Smooth muscle cell (in vitro differentiated cells): ENCODE measurements at regions not wholly inside any gene's neighbourhood (a gene's known extent, or its start where the extent isn't known, plus 50 kb on each side); places are given as distances from the start of the nearest gene placed in this dataset.

Experiments
- DNase-seq: peaks from one replicate; lab custom pipeline; 2025; ENCODE audit not compliant: unreplicated experiment; lab: John Stamatoyannopoulos, UW
- H2AFZ ChIP-seq: fragments of 200-600 bp; sonication (generic); 2 replicates; pipeline ENCODE4 v1.6.0; 2016; ENCODE audit warnings: antibody characterized with exemption, low read depth, mild to moderate bottlenecking
- H3F3A ChIP-seq: fragments of 200-600 bp; sonication (generic); 2 replicates; pipeline ENCODE4 v1.6.0; 2017; ENCODE audit warnings: antibody characterized with exemption, low read depth
- H3K27ac ChIP-seq: fragments of 200-600 bp; sonication (generic); 2 replicates; pipeline ENCODE4 v1.5.1; 2016; ENCODE audit warnings: low read depth, mild to moderate bottlenecking
- H3K27me3 ChIP-seq: fragments of 200-600 bp; sonication (generic); 2 replicates; pipeline ENCODE4 v1.6.1; 2016; ENCODE audit warnings: low read depth, mild to moderate bottlenecking
- H3K36me3 ChIP-seq: fragments of 200-600 bp; sonication (generic); 2 replicates; pipeline ENCODE4 v1.5.1; 2016; ENCODE audit warnings: low read depth
- H3K4me1 ChIP-seq: fragments of 200-600 bp; sonication (generic); 2 replicates; pipeline ENCODE4 v1.5.1; 2016; ENCODE audit warnings: low read depth
- H3K4me2 ChIP-seq: fragments of 200-600 bp; sonication (generic); 2 replicates; pipeline ENCODE4 v1.6.0; 2016; ENCODE audit warnings: mild to moderate bottlenecking
- H3K4me3 ChIP-seq: fragments of 200-600 bp; sonication (generic); 2 replicates; pipeline ENCODE4 v1.5.1; 2016; ENCODE audit warnings: mild to moderate bottlenecking
- H3K79me2 ChIP-seq: fragments of 200-600 bp; sonication (generic); 2 replicates; pipeline ENCODE4 v1.6.0; 2016; ENCODE audit warnings: low read depth, mild to moderate bottlenecking
- H3K9ac ChIP-seq: fragments of 200-600 bp; sonication (generic); 2 replicates; pipeline ENCODE4 v1.6.0; 2016; ENCODE audit warnings: low read depth
- H3K9me3 ChIP-seq: fragments of 200-600 bp; sonication (generic); replicated peaks from 2 replicates; pipeline ENCODE4 v1.5.1; 2016; ENCODE audit warnings: low read depth
- H4K20me1 ChIP-seq: fragments of 200-600 bp; sonication (generic); 2 replicates; pipeline ENCODE4 v1.6.0; 2016; ENCODE audit warnings: low read depth
- WGBS: methylation state at CpG from one replicate; pipeline ENCODE4 v1.1.7; 2016; ENCODE audit warnings: low lambda C conversion rate; 5-methylcytosine and 5-hydroxymethylcytosine counted together
- TF ChIP-seq, protein P1 (sequence below): fragments of 200-600 bp; sonication (generic); IDR thresholded peaks from 2 replicates; pipeline ENCODE4 v1.5.1; 2017; ENCODE audit warnings: borderline replicate concordance, mild to moderate bottlenecking, antibody characterized with exemption; ENCODE audit not compliant: insufficient read depth, poor library complexity, severe bottlenecking

DNA sequence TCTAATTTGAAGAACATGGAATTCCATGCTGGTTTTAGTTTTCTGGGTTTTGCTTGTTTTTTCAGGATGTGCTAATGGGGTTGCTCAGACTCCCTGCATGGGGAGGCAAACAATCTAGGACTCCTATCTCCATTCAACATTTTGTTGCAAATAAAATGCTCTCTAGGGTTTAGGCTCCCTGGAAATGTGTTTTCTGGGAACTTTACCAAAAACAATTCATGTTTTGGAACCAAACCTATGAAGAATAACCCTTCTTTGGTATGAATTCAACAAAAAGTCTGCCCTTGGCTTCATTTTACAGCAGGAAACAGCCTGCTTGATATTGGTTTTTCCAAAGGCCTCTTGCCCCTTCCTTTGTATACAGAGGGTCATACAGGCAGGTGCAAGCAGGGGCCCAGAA lies 217.7 kb downstream of the FOXA2 start:
- Histone ChIP-seq H4K20me1 (no peaks in the 10 kb centered on the region), H3K4me3 (no peak overlapping the region), H3K4me1 (no peaks in the 10 kb centered on the region), H3K9me3 (no peaks in the 10 kb centered on the region), H2AFZ (no peak overlapping the region), H3K9ac (no peak overlapping the region), H3K27me3 (peaks cover 29% of the 10 kb centered on the region), H3F3A (no peaks in the 10 kb centered on the region), H3K79me2 (no peaks in the 10 kb centered on the region), H3K36me3 (no peaks in the 10 kb centered on the region), H3K4me2 (no peak overlapping the region), H3K27ac (no peak overlapping the region)
- TF ChIP-seq, protein P1, sequence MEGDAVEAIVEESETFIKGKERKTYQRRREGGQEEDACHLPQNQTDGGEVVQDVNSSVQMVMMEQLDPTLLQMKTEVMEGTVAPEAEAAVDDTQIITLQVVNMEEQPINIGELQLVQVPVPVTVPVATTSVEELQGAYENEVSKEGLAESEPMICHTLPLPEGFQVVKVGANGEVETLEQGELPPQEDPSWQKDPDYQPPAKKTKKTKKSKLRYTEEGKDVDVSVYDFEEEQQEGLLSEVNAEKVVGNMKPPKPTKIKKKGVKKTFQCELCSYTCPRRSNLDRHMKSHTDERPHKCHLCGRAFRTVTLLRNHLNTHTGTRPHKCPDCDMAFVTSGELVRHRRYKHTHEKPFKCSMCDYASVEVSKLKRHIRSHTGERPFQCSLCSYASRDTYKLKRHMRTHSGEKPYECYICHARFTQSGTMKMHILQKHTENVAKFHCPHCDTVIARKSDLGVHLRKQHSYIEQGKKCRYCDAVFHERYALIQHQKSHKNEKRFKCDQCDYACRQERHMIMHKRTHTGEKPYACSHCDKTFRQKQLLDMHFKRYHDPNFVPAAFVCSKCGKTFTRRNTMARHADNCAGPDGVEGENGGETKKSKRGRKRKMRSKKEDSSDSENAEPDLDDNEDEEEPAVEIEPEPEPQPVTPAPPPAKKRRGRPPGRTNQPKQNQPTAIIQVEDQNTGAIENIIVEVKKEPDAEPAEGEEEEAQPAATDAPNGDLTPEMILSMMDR = no peak
- no peak for DNase-seq

DNA sequence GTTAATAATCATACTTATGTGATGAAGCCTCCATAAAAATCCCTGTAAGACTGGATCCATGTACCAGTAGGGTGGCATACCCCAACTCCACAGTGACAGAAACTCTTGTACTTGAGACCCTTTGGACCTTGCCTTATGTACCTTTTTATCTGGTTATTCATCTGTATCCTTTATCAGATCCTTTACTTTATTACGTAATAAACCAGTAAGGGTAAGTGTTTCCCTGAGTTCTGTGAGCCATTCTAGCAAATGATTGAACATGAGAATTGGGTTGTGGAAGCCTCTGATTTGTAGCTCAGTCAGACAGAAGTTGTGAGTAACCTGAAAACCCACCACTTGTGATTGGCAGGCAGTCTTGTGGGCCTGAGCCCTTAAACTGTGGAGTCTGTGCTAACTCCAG lies 229.7 kb downstream of the FOXA2 start:
- Histone ChIP-seq H3K27ac (no peak overlapping the region), H3K4me3 (no peak overlapping the region), H3K9me3 (no peaks in the 10 kb centered on the region), H3K4me2 (no peak overlapping the region), H3K36me3 (no peaks in the 10 kb centered on the region), H3K79me2 (no peaks in the 10 kb centered on the region), H3K4me1 (no peaks in the 10 kb centered on the region), H3F3A (no peaks in the 10 kb centered on the region), H3K27me3 (peaks cover 31% of the 10 kb centered on the region), H4K20me1 (no peaks in the 10 kb centered on the region), H3K9ac (no peak overlapping the region), H2AFZ (no peak overlapping the region)
- WGBS = 100% methylated on average over 1 of the region's 1 CpG
- DNase-seq = no peak
- TF ChIP-seq, protein P1 = no peak

DNA sequence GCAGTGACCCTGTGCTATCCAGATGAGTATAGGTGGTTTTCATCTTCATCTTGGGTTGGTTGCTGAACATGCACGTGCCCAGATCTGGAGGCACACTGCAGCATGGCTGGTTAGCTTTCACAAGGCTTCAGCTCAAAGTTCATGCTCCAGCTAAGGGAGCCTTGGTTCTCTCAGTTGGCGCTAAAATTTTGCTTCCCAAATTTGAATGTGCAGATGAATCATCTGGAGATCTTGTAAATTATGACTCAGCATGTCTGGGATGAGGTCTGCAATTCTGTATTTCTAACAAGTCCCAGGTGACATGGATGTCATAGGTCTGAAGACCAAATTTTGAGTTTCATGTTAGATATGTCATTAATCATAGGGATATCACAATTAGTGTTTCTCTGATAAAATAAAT lies 230.8 kb downstream of the FOXA2 start:
- H2AFZ ChIP-seq = no peak overlapping the region
- H3K4me3 ChIP-seq = no peak overlapping the region
- H3K36me3 ChIP-seq = no peaks in the 10 kb centered on the region
- H3F3A ChIP-seq = no peaks in the 10 kb centered on the region
- H3K79me2 ChIP-seq = no peaks in the 10 kb centered on the region
- no peak for DNase-seq
- H4K20me1 ChIP-seq = no peaks in the 10 kb centered on the region
- no peak overlapping the region for H3K9ac ChIP-seq
- no peaks in the 10 kb centered on the region for H3K4me1 ChIP-seq
- WGBS = 87% methylated on average over 2 of the region's 2 CpGs
- H3K27me3 ChIP-seq = peaks cover 27% of the 10 kb centered on the region
- no peaks in the 10 kb centered on the region for H3K9me3 ChIP-seq
- TF ChIP-seq, protein P1 = no peak
- no peak overlapping the region for H3K4me2 ChIP-seq
- no peak overlapping the region for H3K27ac ChIP-seq

DNA sequence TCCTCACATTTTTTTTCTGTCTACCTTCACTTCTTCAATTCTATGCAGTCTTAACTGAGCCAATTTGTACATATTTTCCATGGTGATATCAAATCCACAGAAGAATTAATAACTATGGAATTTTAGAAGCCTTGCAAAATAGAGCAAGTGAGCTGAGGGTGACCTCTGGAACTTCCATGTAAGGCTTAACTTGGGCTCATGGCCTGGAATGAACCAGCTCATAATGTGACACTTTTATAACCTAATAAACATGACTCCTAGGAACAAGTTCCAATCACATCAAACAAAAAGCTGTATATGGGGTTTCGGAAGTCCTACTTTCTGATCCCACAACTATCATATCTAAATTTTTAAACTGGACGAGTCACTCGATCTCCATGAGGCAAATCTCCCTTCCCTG lies 232.4 kb downstream of the FOXA2 start:
- no peaks in the 10 kb centered on the region for H3K79me2 ChIP-seq
- H3K4me2 ChIP-seq = no peak overlapping the region
- no peak overlapping the region for H2AFZ ChIP-seq
- H3K9me3 ChIP-seq = no peaks in the 10 kb centered on the region
- no peaks in the 10 kb centered on the region for H4K20me1 ChIP-seq
- no peaks in the 10 kb centered on the region for H3F3A ChIP-seq
- peaks cover 12% of the 10 kb centered on the region for H3K27me3 ChIP-seq
- no peak overlapping the region for H3K4me3 ChIP-seq
- H3K9ac ChIP-seq = no peak overlapping the region
- no peak overlapping the region for H3K27ac ChIP-seq
- H3K36me3 ChIP-seq = no peaks in the 10 kb centered on the region
- H3K4me1 ChIP-seq = no peaks in the 10 kb centered on the region
- 78% methylated on average over 3 of the region's 3 CpGs for WGBS
- no peak for DNase-seq
- TF ChIP-seq, protein P1 = no peak
